Brain microvascular endothelial cell (primary cell): ENCODE measurements at regions not wholly inside any gene's neighbourhood (a gene's known extent, or its start where the extent isn't known, plus 50 kb on each side); places are given as distances from the start of the nearest gene placed in this dataset.

Experiments used
- DNase-seq: peaks from one replicate; pipeline ENCODE4 v3.0.0-alpha.2; 2020
- H3K27ac ChIP-seq: fragments of 250-450 bp; sonication (Bioruptor Pico); 2 replicates; pipeline ENCODE4 v1.5.1; 2020; ENCODE audit warnings: mild to moderate bottlenecking, moderate library complexity
- H3K27me3 ChIP-seq: fragments of 250-450 bp; sonication (Bioruptor Pico); replicated peaks from 2 replicates; pipeline ENCODE4 v1.5.1; 2020; ENCODE audit warnings: mild to moderate bottlenecking
- H3K36me3 ChIP-seq: fragments of 250-450 bp; sonication (Bioruptor Pico); replicated peaks from 2 replicates; pipeline ENCODE4 v1.5.1; 2020; ENCODE audit warnings: mild to moderate bottlenecking
- H3K4me3 ChIP-seq: 2 replicates; pipeline ENCODE4 v1.5.1; 2011; ENCODE audit warnings: low read depth, mild to moderate bottlenecking, control low read depth, low read length, moderate library complexity
- in situ Hi-C: cut with HindIII; loops from 2 replicates; pipeline ENCODE4 v1.10.0; 2017; ENCODE audit warnings: low sequenced_read_pairs, low pct_ligation_motif_present
- TF ChIP-seq, protein P1 (sequence below): IDR thresholded peaks from 2 replicates; pipeline ENCODE4 v1.5.1; 2011; ENCODE audit warnings: low read depth, mild to moderate bottlenecking, moderate library complexity, low read length, control low read depth, inconsistent platforms; ENCODE audit errors: missing control alignments

DNA sequence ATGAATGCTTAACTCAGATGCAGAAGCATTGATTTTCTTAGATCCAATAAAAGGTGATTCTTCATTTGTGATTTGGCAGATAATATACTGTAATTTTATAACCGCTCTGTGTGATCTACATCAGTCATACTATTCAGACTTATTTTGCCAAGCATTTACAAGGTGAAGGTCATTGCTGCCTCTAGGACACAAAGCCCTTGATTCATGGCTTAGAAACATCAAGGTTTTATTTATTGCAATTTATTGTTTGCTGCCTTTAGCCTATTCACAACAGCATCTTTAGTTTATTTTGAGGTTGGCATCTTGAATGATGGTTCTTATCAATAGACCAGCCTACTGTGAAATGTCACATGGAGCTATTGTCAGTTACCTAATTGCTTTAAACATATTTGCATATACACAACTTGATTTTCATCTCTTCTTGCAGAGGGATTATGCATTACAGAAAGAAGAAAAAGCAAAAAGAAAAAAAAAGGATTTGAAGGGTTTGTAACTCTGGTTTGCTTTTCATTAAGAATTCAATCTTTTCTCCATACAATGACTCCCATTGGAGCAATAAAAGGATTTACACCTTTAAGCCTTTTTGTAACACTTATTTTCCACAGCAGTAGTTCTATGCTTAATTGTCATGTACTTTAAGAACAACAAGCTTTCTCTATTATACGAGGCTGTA, 1371.6 kb upstream of the CELF2 start:
- TF ChIP-seq, protein P1, sequence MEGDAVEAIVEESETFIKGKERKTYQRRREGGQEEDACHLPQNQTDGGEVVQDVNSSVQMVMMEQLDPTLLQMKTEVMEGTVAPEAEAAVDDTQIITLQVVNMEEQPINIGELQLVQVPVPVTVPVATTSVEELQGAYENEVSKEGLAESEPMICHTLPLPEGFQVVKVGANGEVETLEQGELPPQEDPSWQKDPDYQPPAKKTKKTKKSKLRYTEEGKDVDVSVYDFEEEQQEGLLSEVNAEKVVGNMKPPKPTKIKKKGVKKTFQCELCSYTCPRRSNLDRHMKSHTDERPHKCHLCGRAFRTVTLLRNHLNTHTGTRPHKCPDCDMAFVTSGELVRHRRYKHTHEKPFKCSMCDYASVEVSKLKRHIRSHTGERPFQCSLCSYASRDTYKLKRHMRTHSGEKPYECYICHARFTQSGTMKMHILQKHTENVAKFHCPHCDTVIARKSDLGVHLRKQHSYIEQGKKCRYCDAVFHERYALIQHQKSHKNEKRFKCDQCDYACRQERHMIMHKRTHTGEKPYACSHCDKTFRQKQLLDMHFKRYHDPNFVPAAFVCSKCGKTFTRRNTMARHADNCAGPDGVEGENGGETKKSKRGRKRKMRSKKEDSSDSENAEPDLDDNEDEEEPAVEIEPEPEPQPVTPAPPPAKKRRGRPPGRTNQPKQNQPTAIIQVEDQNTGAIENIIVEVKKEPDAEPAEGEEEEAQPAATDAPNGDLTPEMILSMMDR: no peak
- Histone ChIP-seq H3K36me3 (no peaks in the 10 kb centered on the region), H3K4me3 (no peak overlapping the region), H3K27ac (no peak overlapping the region), H3K27me3 (no peaks in the 10 kb centered on the region)
- DNase-seq: no peak
- in situ Hi-C loops: no loop called here

DNA sequence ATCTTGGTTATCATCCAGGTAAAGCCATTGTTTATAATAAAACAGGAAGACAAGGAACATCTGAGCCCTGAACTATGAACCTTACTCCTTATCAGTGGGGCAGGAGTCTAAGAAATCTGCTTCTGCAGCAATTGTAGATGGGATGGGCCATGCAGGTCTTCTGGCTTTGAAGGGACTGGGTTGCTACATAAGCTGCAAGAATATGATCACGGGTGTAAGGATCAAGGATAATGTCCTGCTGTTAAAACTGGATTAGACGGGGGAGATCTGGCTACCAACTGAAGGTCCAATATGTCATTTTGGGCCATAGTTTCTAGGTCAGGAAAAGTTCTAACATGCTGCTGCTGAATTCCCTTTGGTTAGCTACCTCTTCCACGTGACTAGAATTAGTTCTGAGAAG, 1363.4 kb upstream of the CELF2 start:
- in situ Hi-C loops: no loop called here
- Histone ChIP-seq H3K27ac (no peak overlapping the region), H3K27me3 (no peaks in the 10 kb centered on the region), H3K36me3 (no peaks in the 10 kb centered on the region), H3K4me3 (no peak overlapping the region)
- no peak for DNase-seq
- TF ChIP-seq, protein P1: no peak

DNA sequence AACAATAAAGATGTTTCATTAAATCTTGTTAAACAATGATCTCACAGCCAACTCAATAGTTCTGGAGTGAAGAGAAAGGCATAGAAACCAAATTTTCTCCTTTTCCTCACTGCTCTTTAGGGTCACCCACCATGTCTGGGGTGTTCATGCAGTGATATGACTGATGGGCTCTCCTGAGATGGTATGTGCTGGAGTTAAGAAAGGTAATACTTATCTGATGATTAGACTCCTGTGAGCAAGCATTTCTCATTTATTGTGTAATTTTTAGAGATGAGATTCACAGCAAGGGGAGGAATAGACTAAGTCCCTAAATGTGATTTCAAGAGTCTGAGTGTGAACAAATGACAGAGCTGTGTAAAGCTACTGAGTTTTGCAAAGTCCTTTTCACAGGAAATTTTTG, 1361.3 kb upstream of the CELF2 start:
- TF ChIP-seq, protein P1: no peak
- no peaks in the 10 kb centered on the region for H3K36me3 ChIP-seq
- in situ Hi-C loops: no loop called here
- no peak overlapping the region for H3K4me3 ChIP-seq
- no peak overlapping the region for H3K27ac ChIP-seq
- H3K27me3 ChIP-seq: no peaks in the 10 kb centered on the region
- DNase-seq: no peak

DNA sequence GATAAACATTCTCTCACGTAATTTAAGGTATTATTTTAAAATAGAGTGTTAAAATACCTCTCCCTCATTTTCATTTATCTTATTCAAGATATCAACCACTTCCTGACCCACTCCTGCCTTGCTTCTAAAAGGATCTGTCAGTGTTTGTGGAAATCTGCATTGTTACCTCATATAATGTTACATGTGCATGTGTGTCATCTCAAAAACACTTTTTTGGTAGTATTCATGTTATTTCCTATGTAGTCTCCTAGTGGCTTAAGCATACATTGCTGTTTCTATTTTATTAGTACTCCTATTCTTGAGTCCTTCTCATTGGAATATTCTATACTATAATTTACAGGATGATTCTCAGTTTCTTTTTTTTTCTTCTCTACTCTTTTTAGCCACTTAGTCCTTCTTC, 1360.7 kb upstream of the CELF2 start:
- DNase-seq: no peak
- Histone ChIP-seq H3K36me3 (no peaks in the 10 kb centered on the region), H3K4me3 (no peak overlapping the region), H3K27ac (no peak overlapping the region), H3K27me3 (no peaks in the 10 kb centered on the region)
- TF ChIP-seq, protein P1: no peak
- in situ Hi-C loops: no loop called here

DNA sequence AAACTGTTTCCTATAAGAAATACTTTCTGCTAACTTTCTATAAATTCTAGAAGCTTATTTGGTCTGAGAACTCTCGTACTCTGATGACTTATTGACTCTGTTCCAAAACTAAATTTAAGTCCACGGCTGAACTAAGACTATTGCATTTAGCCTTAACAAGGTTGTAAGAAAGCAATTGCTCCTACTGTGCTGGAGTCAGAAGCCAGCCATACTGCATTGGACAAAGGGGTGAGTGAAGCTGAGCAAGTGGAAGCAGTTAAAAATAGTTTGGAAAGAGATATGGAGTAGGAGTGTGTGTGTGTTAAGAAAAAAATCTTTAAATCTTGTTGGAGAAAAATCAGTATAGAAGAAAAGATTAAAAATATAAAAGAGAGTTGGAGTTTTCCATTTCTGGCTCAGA, 1360.1 kb upstream of the CELF2 start:
- no peaks in the 10 kb centered on the region for H3K27me3 ChIP-seq
- DNase-seq: no peak
- in situ Hi-C loops: no loop called here
- H3K27ac ChIP-seq: no peak overlapping the region
- TF ChIP-seq, protein P1: no peak
- H3K4me3 ChIP-seq: no peak overlapping the region
- H3K36me3 ChIP-seq: no peaks in the 10 kb centered on the region

DNA sequence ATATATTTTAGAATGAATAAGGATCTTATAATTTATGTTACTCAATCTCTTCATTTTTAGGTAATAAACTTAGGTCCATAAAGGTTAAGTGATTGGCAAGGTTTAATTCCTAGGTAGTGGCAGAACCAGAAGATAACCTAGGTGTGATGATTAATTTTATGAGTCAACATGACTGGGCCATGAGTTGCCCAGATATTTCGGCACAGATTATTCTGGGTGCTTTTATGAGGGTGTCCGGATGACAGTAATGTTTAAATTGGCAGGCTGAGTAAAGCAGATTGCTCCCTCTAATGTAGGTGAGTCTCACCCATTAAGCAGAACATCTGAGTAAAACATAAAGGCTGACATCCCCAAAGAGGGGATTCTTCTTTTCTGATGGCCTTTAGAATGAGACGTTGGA, 1349.3 kb upstream of the CELF2 start:
- no peak overlapping the region for H3K27ac ChIP-seq
- no peak for DNase-seq
- TF ChIP-seq, protein P1: no peak
- no peaks in the 10 kb centered on the region for H3K27me3 ChIP-seq
- in situ Hi-C loops: no loop called here
- no peak overlapping the region for H3K4me3 ChIP-seq
- H3K36me3 ChIP-seq: no peaks in the 10 kb centered on the region
